K562 (cell line): ENCODE measurements at regions not wholly inside any gene's neighbourhood (a gene's known extent, or its start where the extent isn't known, plus 50 kb on each side); places are given as distances from the start of the nearest gene placed in this dataset.
A peak's percentile ranks its signal among the peaks of the same experiment; 100 is the strongest.

Experiments
- ATAC-seq: fragments of 200-7000 bp; cut with Tn5 transposase; 3 replicates; pipeline ENCODE4 v1.9.1; 2020; ENCODE audit warnings: moderate library complexity
- BruUV-seq: library from RNA; stranded (reverse); fragments of 400-500 nt; replicated peaks from 2 replicates; lab custom pipeline; 2021; lab: Mats Ljungman, UMichigan
- CTCF ChIA-PET: fragments of 300-600 bp; formaldehyde crosslinking; extraction: SDS; loops from one replicate; lab custom pipeline; 2021; ENCODE audit warnings: low intra/inter-chr PET ratio; lab: Yijun Ruan, JAX
- POLR2A ChIA-PET: fragments of 300-600, 350-650 bp; sonication (Branson Sonifier 250); formaldehyde crosslinking; extraction: SDS; loops from one replicate; lab custom pipeline; 2021; ENCODE audit warnings: antibody characterized with exemption, inconsistent platforms; lab: Yijun Ruan, JAX
- DNase-seq, 4 experiments: peaks; one replicate each; pipeline versions ENCODE4 v3.0.0 to v3.0.0-alpha.2; 2011 to 2018; ENCODE audit warnings: low spot score in 3 of 4, mixed read lengths in 3 of 4; ENCODE audit errors: extremely low read depth in 1 of 4
- FAIRE-seq: peaks from 2 replicates; lab custom pipeline; 2011; peaks lifted over from hg19 to GRCh38; lab: Jason Lieb, UNC
- H2AFZ ChIP-seq: 2 replicates; pipeline ENCODE4 v1.6.0; 2011; ENCODE audit warnings: low read depth, low read length, control low read depth, inconsistent platforms
- H3K27ac ChIP-seq: fragments of 200-600 bp; 3 replicates; pipeline ENCODE4 v1.8.0; 2011; ENCODE audit warnings: low read depth, mild to moderate bottlenecking, control low read depth, inconsistent platforms, low read length, moderate library complexity, mixed read lengths; ENCODE audit errors: extremely low read depth
- H3K27me3 ChIP-seq, 2 experiments: fragments of 300-600 bp in 1 of 2; 2 replicates in 1 of 2; 3 replicates in 1 of 2; pipeline versions ENCODE4 v1.6.0 to v1.8.0; 2011; ENCODE audit warnings: inconsistent platforms in 2 of 2, low read length in 2 of 2, mild to moderate bottlenecking in 1 of 2, mixed read lengths in 1 of 2, moderate library complexity in 1 of 2; ENCODE audit not compliant: control insufficient read depth in 2 of 2, insufficient read depth in 2 of 2
- H3K36me3 ChIP-seq: fragments of 300-600 bp; 3 replicates; pipeline ENCODE4 v1.8.0; 2011; ENCODE audit warnings: mild to moderate bottlenecking, low read length, inconsistent platforms; ENCODE audit not compliant: control insufficient read depth, insufficient read depth
- H3K4me1 ChIP-seq, 2 experiments: fragments of 200-600 bp in 1 of 2; replicated peaks in 1 of 2; 2 replicates in 1 of 2; 3 replicates in 1 of 2; pipeline versions ENCODE4 v1.5.1 to v1.8.0; 2011; ENCODE audit warnings: inconsistent platforms in 2 of 2, low read length in 2 of 2, mild to moderate bottlenecking in 1 of 2, mixed read lengths in 1 of 2, moderate library complexity in 1 of 2; ENCODE audit not compliant: control insufficient read depth in 2 of 2, insufficient read depth in 2 of 2
- H3K4me2 ChIP-seq: 2 replicates; pipeline ENCODE4 v1.6.1; 2011; ENCODE audit warnings: low read length, control low read depth, inconsistent platforms, mixed read lengths; ENCODE audit not compliant: insufficient read depth
- H3K4me3 ChIP-seq: fragments of 200-600 bp; sonication (generic), shearing (Covaris generic); 2 replicates; pipeline ENCODE4 v1.5.1; 2016; ENCODE audit warnings: control low read depth, inconsistent platforms
- H3K79me2 ChIP-seq: fragments of 200-600 bp; 3 replicates; pipeline ENCODE4 v1.8.0; 2011; ENCODE audit warnings: low read length, inconsistent platforms; ENCODE audit not compliant: control insufficient read depth, insufficient read depth
- H3K9ac ChIP-seq, 2 experiments: 2 replicates each; pipeline versions ENCODE4 v1.6.0 to v1.6.1; 2011; ENCODE audit warnings: low read depth in 2 of 2, low read length in 2 of 2, control low read depth in 1 of 2, inconsistent platforms in 1 of 2, mild to moderate bottlenecking in 1 of 2, mixed read lengths in 1 of 2; ENCODE audit not compliant: insufficient read depth in 1 of 2
- H3K9me1 ChIP-seq: one replicate; pipeline ENCODE4 v1.6.0; 2011; ENCODE audit warnings: inconsistent platforms, mild to moderate bottlenecking, low read length, moderate library complexity; ENCODE audit not compliant: control insufficient read depth, insufficient read depth
- H3K9me3 ChIP-seq: replicated peaks from 2 replicates; pipeline ENCODE4 v1.5.1; 2011; ENCODE audit warnings: low read depth, low read length, inconsistent platforms; ENCODE audit not compliant: control insufficient read depth, insufficient read depth
- H4K20me1 ChIP-seq: replicated peaks from 2 replicates; pipeline ENCODE4 v1.6.1; 2011; ENCODE audit warnings: low read length, inconsistent platforms, mixed read lengths; ENCODE audit not compliant: control insufficient read depth, insufficient read depth
- BRD9 ChIP-seq: fragments of 450-650 bp; IDR thresholded peaks from 2 replicates; pipeline ENCODE4 v1.6.1; 2018; ENCODE audit warnings: low read depth; ENCODE audit not compliant: partially characterized antibody
- CBFA2T2 ChIP-seq: fragments of 450-650 bp; conservative IDR thresholded peaks from 2 replicates; pipeline ENCODE4 v1.6.1; 2017; ENCODE audit warnings: mild to moderate bottlenecking
- ETV1 ChIP-seq: fragments of 450-650 bp; conservative IDR thresholded peaks from 2 replicates; pipeline ENCODE4 v1.6.1; 2016; ENCODE audit warnings: missing genetic modification characterization, control low read depth, low read depth, missing compliant biosample characterization
- HMG20A ChIP-seq: fragments of 450-650 bp; formaldehyde crosslinking; conservative IDR thresholded peaks from 2 replicates; pipeline ENCODE4 v1.4.0; 2020; ENCODE audit warnings: mild to moderate bottlenecking, mixed read lengths
- MAFG ChIP-seq: fragments of 450-650 bp; conservative IDR thresholded peaks from 2 replicates; pipeline ENCODE4 v1.6.1; 2016; ENCODE audit warnings: missing genetic modification characterization, missing compliant biosample characterization
- MEF2D ChIP-seq: conservative IDR thresholded peaks from 2 replicates; pipeline ENCODE4 v1.6.1; 2016; ENCODE audit warnings: low read depth, missing genetic modification characterization, missing compliant biosample characterization
- MEIS2 ChIP-seq: fragments of 450-650 bp; IDR thresholded peaks from 2 replicates; pipeline ENCODE4 v1.6.1; 2014; ENCODE audit warnings: mild to moderate bottlenecking; ENCODE audit not compliant: partially characterized antibody
- MTF1 ChIP-seq: fragments of 250-450 bp; sonication (Bioruptor Pico); IDR thresholded peaks from 2 replicates; pipeline ENCODE4 v1.9.0; 2021; ENCODE audit warnings: moderate library complexity, mild to moderate bottlenecking, inconsistent platforms, borderline replicate concordance
- NCOA4 ChIP-seq: fragments of 450-650 bp; IDR thresholded peaks from 2 replicates; pipeline ENCODE4 v1.6.1; 2018; ENCODE audit warnings: mild to moderate bottlenecking; ENCODE audit not compliant: partially characterized antibody
- NFRKB ChIP-seq: fragments of 450-650 bp; IDR thresholded peaks from 2 replicates; pipeline ENCODE4 v1.6.1; 2016; ENCODE audit warnings: low read depth
- POLR2H ChIP-seq: IDR thresholded peaks from 2 replicates; pipeline ENCODE4 v1.6.1; 2016; ENCODE audit warnings: missing genetic modification characterization, low read depth, mild to moderate bottlenecking, control low read depth, missing compliant biosample characterization, moderate library complexity
- THRAP3 ChIP-seq: fragments of 450-650 bp; IDR thresholded peaks from 2 replicates; pipeline ENCODE4 v1.6.1; 2016; ENCODE audit warnings: mild to moderate bottlenecking, inconsistent platforms, borderline replicate concordance
- WHSC1 ChIP-seq: IDR thresholded peaks from one replicate; pipeline ENCODE4 v1.6.1; 2012; ENCODE audit warnings: low read length, control low read depth, inconsistent platforms
- ZEB2 ChIP-seq: fragments of 450-650 bp; IDR thresholded peaks from 2 replicates; pipeline ENCODE4 v1.6.1; 2016
- ZFPM2 ChIP-seq: fragments of 250-450 bp; sonication (Bioruptor Pico); IDR thresholded peaks from 2 replicates; pipeline ENCODE4 v1.5.1; 2022; ENCODE audit warnings: mild to moderate bottlenecking
- ZFX ChIP-seq: sonication (generic); formaldehyde crosslinking; IDR thresholded peaks from 2 replicates; pipeline ENCODE4 v1.8.0; 2022; ENCODE audit warnings: mild to moderate bottlenecking, missing genetic modification reagents, moderate library complexity
- ZNF830 ChIP-seq: fragments of 250-450 bp; sonication (Bioruptor Pico); IDR thresholded peaks from 2 replicates; pipeline ENCODE4 v1.5.0; 2021; ENCODE audit warnings: mild to moderate bottlenecking
- WGBS: fragments of 100-300 bp; shearing (Covaris generic); methylation state at CpG from one replicate; pipeline ENCODE4 v1.1.6; 2016; ENCODE audit warnings: low coverage, mixed read lengths; ENCODE audit not compliant: insufficient coverage; ENCODE audit errors: missing lambda C conversion rate; 5-methylcytosine and 5-hydroxymethylcytosine counted together
- in situ Hi-C: fragments of 300-500 bp; cut with MboI; formaldehyde crosslinking; loops from 4 replicates; pipeline ENCODE4 v1.15.0; 2018; ENCODE audit warnings: inconsistent platforms, mixed read lengths
- intact Hi-C: fragments of 100-400 bp; cut with micrococcal nuclease; formaldehyde crosslinking; loops from 2 replicates; pipeline ENCODE4 v1.14.2; 2022

GRCh38 chr7:55286666-55287065, 78.5 kb upstream of the LANCL2 start:
- in situ Hi-C loops: loop anchor here (10.0 kb wide), 1 partner anchor 308 kb away; no protein-coding TSS in a partner anchor
- 0% methylated on average over 3 of the region's 3 CpGs for WGBS
- DNase-seq: peak in 1 of 4 experiments; percentile 2
- no peak for ATAC-seq
- BruUV-seq: no TSS peak
- Histone ChIP-seq H3K9ac (no peak overlapping the region), H2AFZ (no peak overlapping the region), H3K79me2 (no peaks in the 10 kb centered on the region), H3K36me3 (no peaks in the 10 kb centered on the region), H3K27me3 (no peaks in the 10 kb centered on the region), H4K20me1 (no peaks in the 10 kb centered on the region), H3K4me3 (no peak overlapping the region), H3K4me1 (no peaks in the 10 kb centered on the region), H3K9me1 (no peaks in the 10 kb centered on the region), H3K4me2 (no peak overlapping the region), H3K9me3 (no peaks in the 10 kb centered on the region), H3K27ac (no peak overlapping the region)
- intact Hi-C loops: loop anchor here (10.0 kb wide), 1 partner anchor 308 kb away; no protein-coding TSS in a partner anchor
- TF ChIP-seq NFRKB: no peak
- no peak for FAIRE-seq
- CTCF ChIA-PET: no interaction called here
- POLR2A ChIA-PET: interaction anchor here (0.6 kb wide), 1 partner anchor 15 kb away, joined by 4 read pairs; no protein-coding TSS in a partner anchor

GRCh38 chr7:55288070-55288824, 76.9 kb upstream of the LANCL2 start:
- BruUV-seq: no TSS peak
- Histone ChIP-seq H3K27ac (no peak overlapping the region), H3K4me2 (no peak overlapping the region), H3K79me2 (no peaks in the 10 kb centered on the region), H3K9me3 (no peaks in the 10 kb centered on the region), H3K4me3 (no peak overlapping the region), H4K20me1 (no peaks in the 10 kb centered on the region), H3K9ac (no peak overlapping the region), H2AFZ (no peak overlapping the region), H3K36me3 (no peaks in the 10 kb centered on the region), H3K4me1 (no peaks in the 10 kb centered on the region), H3K27me3 (no peaks in the 10 kb centered on the region), H3K9me1 (no peaks in the 10 kb centered on the region)
- 0% methylated on average over 5 of the region's 5 CpGs for WGBS
- DNase-seq (no peak), FAIRE-seq (no peak), ATAC-seq (no peak)
- TF ChIP-seq ETV1: no peak
- TF ChIP-seq ZNF830: no peak
- no peak for TF ChIP-seq ZFPM2
- TF ChIP-seq MTF1 (CRISPR knock-in tag): no peak
- no peak for TF ChIP-seq ZEB2
- TF ChIP-seq THRAP3: no peak
- no peak for TF ChIP-seq NCOA4
- TF ChIP-seq MAFG (tag): no peak
- TF ChIP-seq BRD9: no peak
- TF ChIP-seq MEIS2: no peak
- no peak for TF ChIP-seq MEF2D (tag)
- no peak for TF ChIP-seq WHSC1
- no peak for TF ChIP-seq ZFX (CRISPR knock-in tag)
- TF ChIP-seq CBFA2T2: no peak
- no peak for TF ChIP-seq HMG20A
- TF ChIP-seq POLR2H (tag): no peak
- intact Hi-C loops: loop anchor here (10.0 kb wide), 1 partner anchor 307 kb away; no protein-coding TSS in a partner anchor
- in situ Hi-C loops: loop anchor here (10.0 kb wide), 1 partner anchor 307 kb away; no protein-coding TSS in a partner anchor
- ChIA-PET CTCF (no interaction called here), POLR2A (no interaction called here)
